ENCODE measurements at regions not wholly inside any gene's neighbourhood (a gene's known extent, or its start where the extent isn't known, plus 50 kb on each side); places are given as distances from the start of the nearest gene placed in this dataset.

DNA sequence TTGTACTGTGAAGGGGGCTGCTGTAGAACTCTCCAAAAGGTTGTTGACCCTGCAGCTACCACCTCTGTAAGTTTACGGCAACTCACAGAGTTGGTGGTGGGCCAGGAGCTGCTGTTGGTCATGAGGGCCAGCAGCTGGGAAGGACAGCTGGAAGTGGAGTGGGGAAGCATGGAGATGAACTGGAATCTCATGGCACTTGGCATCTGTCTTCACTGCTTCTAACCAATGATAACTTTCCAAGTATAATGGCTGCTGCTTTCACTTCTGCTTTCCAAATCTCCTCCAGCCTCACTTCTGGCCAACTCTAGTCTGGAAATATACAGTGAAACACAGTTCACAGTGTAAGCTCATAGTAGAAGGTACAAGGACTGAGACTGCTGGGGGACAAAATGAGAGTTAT is 126.5 kb upstream of the INTU start:
- TF ChIP-seq, protein P1, sequence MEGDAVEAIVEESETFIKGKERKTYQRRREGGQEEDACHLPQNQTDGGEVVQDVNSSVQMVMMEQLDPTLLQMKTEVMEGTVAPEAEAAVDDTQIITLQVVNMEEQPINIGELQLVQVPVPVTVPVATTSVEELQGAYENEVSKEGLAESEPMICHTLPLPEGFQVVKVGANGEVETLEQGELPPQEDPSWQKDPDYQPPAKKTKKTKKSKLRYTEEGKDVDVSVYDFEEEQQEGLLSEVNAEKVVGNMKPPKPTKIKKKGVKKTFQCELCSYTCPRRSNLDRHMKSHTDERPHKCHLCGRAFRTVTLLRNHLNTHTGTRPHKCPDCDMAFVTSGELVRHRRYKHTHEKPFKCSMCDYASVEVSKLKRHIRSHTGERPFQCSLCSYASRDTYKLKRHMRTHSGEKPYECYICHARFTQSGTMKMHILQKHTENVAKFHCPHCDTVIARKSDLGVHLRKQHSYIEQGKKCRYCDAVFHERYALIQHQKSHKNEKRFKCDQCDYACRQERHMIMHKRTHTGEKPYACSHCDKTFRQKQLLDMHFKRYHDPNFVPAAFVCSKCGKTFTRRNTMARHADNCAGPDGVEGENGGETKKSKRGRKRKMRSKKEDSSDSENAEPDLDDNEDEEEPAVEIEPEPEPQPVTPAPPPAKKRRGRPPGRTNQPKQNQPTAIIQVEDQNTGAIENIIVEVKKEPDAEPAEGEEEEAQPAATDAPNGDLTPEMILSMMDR (IDR thresholded peaks at IDR 0.05) = no peak

GRCh38 chr4:127509155-127509554 is 123.6 kb upstream of the INTU start:
- TF ChIP-seq, protein P1 (IDR thresholded peaks at IDR 0.05) = no peak

GRCh38 chr4:127518046-127518445 is 114.7 kb upstream of the INTU start:
- TF ChIP-seq, protein P1 (IDR thresholded peaks at IDR 0.05) = no peak

GRCh38 chr4:127521463-127521862 is 111.3 kb upstream of the INTU start:
- TF ChIP-seq, protein P1 (IDR thresholded peaks at IDR 0.05) = no peak

- TF ChIP-seq, protein P1 (IDR thresholded peaks at IDR 0.05) = no peak
Measured at GRCh38 chr4:127523369-127523768, 109.4 kb upstream of the INTU start.

GRCh38 chr4:127525608-127526007 is 107.1 kb upstream of the INTU start:
- TF ChIP-seq, protein P1 (IDR thresholded peaks at IDR 0.05) = no peak

DNA sequence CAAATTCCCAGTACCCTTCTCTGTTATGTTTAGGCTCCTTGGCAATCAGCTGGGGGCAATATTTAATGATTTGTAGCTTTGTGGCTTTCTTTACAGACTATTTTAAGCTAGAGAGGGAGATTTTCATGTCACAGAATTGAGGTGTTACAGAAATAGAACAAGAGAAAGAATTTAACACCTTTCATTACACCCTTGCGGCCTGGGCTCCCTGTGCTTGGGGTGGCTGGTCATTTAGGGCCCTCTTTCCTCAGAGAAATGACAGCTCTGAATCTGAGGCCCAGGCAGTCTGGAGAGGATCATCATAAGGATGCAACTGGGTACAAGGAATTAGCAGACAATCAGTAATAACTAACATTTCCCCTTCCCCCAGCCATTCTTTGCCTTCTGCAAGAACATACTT is 104.5 kb upstream of the INTU start:
- TF ChIP-seq, protein P1 (IDR thresholded peaks at IDR 0.05) = no peak

- TF ChIP-seq, protein P1 (IDR thresholded peaks at IDR 0.05) = no peak
Measured at GRCh38 chr4:127533028-127533700, 99.6 kb upstream of the INTU start.
